HepG2 (cell line): ENCODE measurements at regions not wholly inside any gene's neighbourhood (a gene's known extent, or its start where the extent isn't known, plus 50 kb on each side); places are given as distances from the start of the nearest gene placed in this dataset.
A peak's percentile ranks its signal among the peaks of the same experiment; 100 is the strongest.

Experiments used
- ATAC-seq: fragments of 200-7000 bp; cut with Tn5 transposase; 3 replicates; pipeline ENCODE4 v1.9.1; 2020; ENCODE audit warnings: mild to moderate bottlenecking, moderate library complexity
- BruUV-seq: library from RNA; stranded (reverse); fragments of 400-500 nt; replicated peaks from 2 replicates; lab custom pipeline; 2021; lab: Mats Ljungman, UMichigan
- CTCF ChIA-PET: fragments of 300-600 bp; formaldehyde crosslinking; extraction: SDS; loops from one replicate; lab custom pipeline; 2021; ENCODE audit warnings: low total read pairs, inconsistent platforms, low intra/inter-chr PET ratio; lab: Yijun Ruan, JAX
- POLR2A ChIA-PET: fragments of 350-600 bp; sonication (Branson Sonifier 250); formaldehyde crosslinking; loops from one replicate; lab custom pipeline; 2020; ENCODE audit warnings: antibody characterized with exemption, inconsistent platforms; lab: Yijun Ruan, JAX
- DNase-seq: peaks from one replicate; pipeline ENCODE4 v3.0.0-alpha.2; 2015; ENCODE audit warnings: low spot score
- FAIRE-seq: peaks from 3 replicates; lab custom pipeline; 2011; peaks lifted over from hg19 to GRCh38; lab: Jason Lieb, UNC
- H2AFZ ChIP-seq: one replicate; pipeline ENCODE4 v1.6.1; 2011; ENCODE audit warnings: low read length, inconsistent platforms
- H3K27ac ChIP-seq: fragments of 300-600 bp; 3 replicates; pipeline ENCODE4 v1.8.0; 2011; ENCODE audit warnings: mixed run types, mild to moderate bottlenecking, mixed read lengths, low read length, inconsistent platforms; ENCODE audit not compliant: insufficient read depth; ENCODE audit errors: extremely low read length
- H3K27me3 ChIP-seq, 2 experiments: fragments of 200-600 bp in 1 of 2; 2 replicates in 1 of 2; 3 replicates in 1 of 2; pipeline versions ENCODE4 v1.6.0 to v1.8.0; 2011; ENCODE audit warnings: low read length in 2 of 2, mild to moderate bottlenecking in 2 of 2, moderate library complexity in 2 of 2, inconsistent platforms in 1 of 2; ENCODE audit not compliant: insufficient read depth in 2 of 2, control insufficient read depth in 1 of 2
- H3K36me3 ChIP-seq, 2 experiments: fragments of 200-600 bp in 1 of 2; replicated peaks in 1 of 2; 2 replicates in 1 of 2; 3 replicates in 1 of 2; pipeline versions ENCODE4 v1.5.1 to v1.8.0; 2011; ENCODE audit warnings: low read length in 2 of 2, inconsistent platforms in 1 of 2; ENCODE audit not compliant: insufficient read depth in 2 of 2, control insufficient read depth in 1 of 2
- H3K4me1 ChIP-seq: 2 replicates; pipeline ENCODE4 v1.5.1; 2012; ENCODE audit warnings: low read length, inconsistent platforms; ENCODE audit not compliant: insufficient read depth
- H3K4me2 ChIP-seq: 2 replicates; pipeline ENCODE4 v1.6.0; 2011; ENCODE audit warnings: low read depth, low read length, inconsistent platforms
- H3K4me3 ChIP-seq, 3 experiments: fragments of 200-600 bp in 1 of 3; sonication (generic), shearing (Covaris generic) in 1 of 3; replicated peaks in 1 of 3; 2 replicates each; pipeline ENCODE4 v1.5.1; 2011 to 2016; ENCODE audit warnings: low read length in 3 of 3, inconsistent platforms in 2 of 3, low read depth in 2 of 3, mild to moderate bottlenecking in 2 of 3, control low read depth in 1 of 3, mixed read lengths in 1 of 3; ENCODE audit not compliant: insufficient read depth in 1 of 3
- H3K79me2 ChIP-seq: one replicate; pipeline ENCODE4 v1.6.1; 2011; ENCODE audit warnings: low read length, inconsistent platforms; ENCODE audit not compliant: insufficient read depth
- H3K9ac ChIP-seq: 2 replicates; pipeline ENCODE4 v1.6.0; 2011; ENCODE audit warnings: mild to moderate bottlenecking, low read depth, low read length, inconsistent platforms; ENCODE audit not compliant: insufficient read depth
- H3K9me3 ChIP-seq: 2 replicates; pipeline ENCODE4 v1.5.1; 2012; ENCODE audit warnings: mild to moderate bottlenecking, low read length
- H4K20me1 ChIP-seq: 2 replicates; pipeline ENCODE4 v1.6.0; 2011; ENCODE audit warnings: inconsistent platforms, mild to moderate bottlenecking, low read length, moderate library complexity; ENCODE audit not compliant: insufficient read depth
- FOXA1 ChIP-seq, 2 experiments: fragments of 450-650 bp in 1 of 2; sonication (generic) in 1 of 2; formaldehyde crosslinking in 1 of 2; IDR thresholded peaks; 2 replicates each; pipeline versions ENCODE4 v1.4.0 to v1.6.1; 2016 to 2020; ENCODE audit warnings: missing genetic modification reagents in 1 of 2
- FOXA3 ChIP-seq: IDR thresholded peaks from 2 replicates; pipeline ENCODE4 v1.6.1; 2016; ENCODE audit warnings: missing genetic modification reagents, missing compliant biosample characterization
- FOXP4 ChIP-seq: sonication (generic); formaldehyde crosslinking; IDR thresholded peaks from 2 replicates; pipeline ENCODE4 v1.4.0; 2020; ENCODE audit warnings: missing genetic modification reagents
- GFI1 ChIP-seq: sonication (generic); formaldehyde crosslinking; IDR thresholded peaks from 2 replicates; pipeline ENCODE4 v1.5.0; 2020; ENCODE audit warnings: missing genetic modification reagents, mild to moderate bottlenecking, borderline replicate concordance
- KMT2B ChIP-seq: IDR thresholded peaks from 2 replicates; pipeline ENCODE4 v1.6.1; 2016; ENCODE audit warnings: missing genetic modification reagents, missing compliant biosample characterization
- MYC ChIP-seq: sonication (generic); formaldehyde crosslinking; IDR thresholded peaks from 2 replicates; pipeline ENCODE4 v1.9.0; 2021; ENCODE audit warnings: missing genetic modification reagents, borderline replicate concordance
- SNAPC4 ChIP-seq: sonication (generic); formaldehyde crosslinking; IDR thresholded peaks from 2 replicates; pipeline ENCODE4 v1.4.0; 2020; ENCODE audit warnings: mild to moderate bottlenecking, missing genetic modification reagents
- SOX13 ChIP-seq, 3 experiments: fragments of 450-650 bp in 1 of 3; sonication (generic) in 1 of 3; formaldehyde crosslinking in 1 of 3; IDR thresholded peaks in 2 of 3; conservative IDR thresholded peaks in 1 of 3; 2 replicates each; pipeline versions ENCODE4 v1.5.0 to v1.6.1; 2016 to 2020; ENCODE audit warnings: antibody characterized with exemption in 1 of 3, mild to moderate bottlenecking in 1 of 3, missing compliant biosample characterization in 1 of 3, missing genetic modification reagents in 1 of 3, moderate library complexity in 1 of 3
- SOX5 ChIP-seq: IDR thresholded peaks from 2 replicates; pipeline ENCODE4 v1.6.1; 2016; ENCODE audit warnings: borderline replicate concordance
- ZC3H13 ChIP-seq: sonication (generic); formaldehyde crosslinking; IDR thresholded peaks from 2 replicates; pipeline ENCODE4 v1.8.1; 2023; ENCODE audit warnings: mild to moderate bottlenecking, missing genetic modification reagents, moderate library complexity
- ZNF121 ChIP-seq: sonication (generic); formaldehyde crosslinking; IDR thresholded peaks from 2 replicates; pipeline ENCODE4 v1.5.0; 2020; ENCODE audit warnings: mild to moderate bottlenecking, missing genetic modification reagents
- ZNF24 ChIP-seq: fragments of 450-650 bp; IDR thresholded peaks from 2 replicates; pipeline ENCODE4 v1.6.1; 2017; ENCODE audit warnings: antibody characterized with exemption, mild to moderate bottlenecking
- WGBS: methylation state at CpG from one replicate; pipeline ENCODE4 v1.1.6; 2017; ENCODE audit warnings: low lambda C conversion rate; 5-methylcytosine and 5-hydroxymethylcytosine counted together
- in situ Hi-C: cut with HindIII; loops from 2 replicates; pipeline ENCODE4 v1.10.0; 2017; ENCODE audit warnings: low pct_unique_long_range_greater_than_20kb; ENCODE audit not compliant: extremely low pct_ligation_motif_present
- intact Hi-C: fragments of 100-400 bp; cut with micrococcal nuclease; formaldehyde crosslinking; loops from one replicate; pipeline ENCODE4 v1.10.0; 2022; ENCODE audit not compliant: unreplicated experiment

DNA sequence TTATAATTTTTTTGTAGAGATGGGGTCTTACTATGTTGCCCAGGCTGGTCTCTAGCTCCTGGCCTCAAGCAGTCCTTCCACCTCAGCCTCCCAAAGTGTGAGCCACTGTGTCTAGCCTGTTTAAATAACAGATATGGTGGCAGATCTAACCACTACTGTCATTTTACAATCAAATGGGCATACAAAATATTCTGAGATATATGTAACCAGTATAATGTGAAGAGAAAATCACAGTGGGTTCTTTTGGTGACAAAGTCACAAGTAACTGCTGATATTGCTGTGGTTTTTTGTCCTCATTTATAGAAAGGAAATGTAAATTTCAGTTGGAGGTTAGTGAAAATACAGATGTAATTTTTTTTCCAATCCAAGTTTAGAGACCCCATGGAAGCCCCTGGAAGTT, 58.6 kb upstream of the ARHGEF3 start:
- Histone ChIP-seq H3K79me2 (no peaks in the 10 kb centered on the region), H3K4me3 (no peak overlapping the region), H4K20me1 (no peaks in the 10 kb centered on the region), H2AFZ (no peak overlapping the region), H3K36me3 (no peaks in the 10 kb centered on the region), H3K9me3 (no peaks in the 10 kb centered on the region), H3K4me2 (no peak overlapping the region), H3K27ac (no peak overlapping the region), H3K4me1 (peaks cover 60% of the 10 kb centered on the region), H3K9ac (no peak overlapping the region), H3K27me3 (no peaks in the 10 kb centered on the region)
- CTCF ChIA-PET, result no interaction called here
- FAIRE-seq (no peak), DNase-seq (no peak), ATAC-seq (no peak)
- intact Hi-C loops (no loop called here), in situ Hi-C loops (no loop called here)
- peak; percentile 58 for TF ChIP-seq ZNF121
- TF ChIP-seq ZNF24, result no peak
- no peak for TF ChIP-seq GFI1
- no TSS peak for BruUV-seq
- POLR2A ChIA-PET, result no interaction called here

- H3K4me2 ChIP-seq, result no peak overlapping the region; the same call in 1 of the 2 replicates
- peaks cover 67% of the 10 kb centered on the region for H3K4me1 ChIP-seq
- no peaks in the 10 kb centered on the region for H3K9me3 ChIP-seq
- BruUV-seq, result no TSS peak
- H4K20me1 ChIP-seq, result no peaks in the 10 kb centered on the region
- H3K4me3 ChIP-seq, result no peak overlapping the region
- FAIRE-seq, result no peak
- intact Hi-C loops (no loop called here), in situ Hi-C loops (no loop called here)
- WGBS, result 72% methylated on average over 1 of the region's 1 CpG
- H2AFZ ChIP-seq, result no peak overlapping the region
- H3K9ac ChIP-seq, result no peak overlapping the region
- ChIA-PET POLR2A (no interaction called here), CTCF (no interaction called here)
- peak; percentile 25 for DNase-seq
- 0 out of 2 replicates have a peak, but pooled peaks have one; percentile 17 for TF ChIP-seq FOXP4 (CRISPR knock-in tag)
- no peak for TF ChIP-seq FOXA1 (IDR thresholded peaks at IDR 0.05)
- 0 out of 2 replicates have a peak, but pooled peaks have one; percentile 12 for TF ChIP-seq FOXA1 (CRISPR knock-in tag; IDR thresholded peaks at IDR 0.05)
- no peak for TF ChIP-seq SNAPC4 (CRISPR knock-in tag)
- no peak for TF ChIP-seq MYC
- TF ChIP-seq SOX13 (IDR thresholded peaks at IDR 0.05), result no peak
- TF ChIP-seq SOX13 (CRISPR knock-in tag; conservative IDR thresholded peaks at IDR 0.05 in 1 of 2, IDR thresholded peaks at IDR 0.05 in 1 of 2), result peak in 1 of 2 experiments; percentile 87; a peak in 2 of 4 replicates
- TF ChIP-seq KMT2B (CRISPR knock-in tag), result no peak
- TF ChIP-seq FOXA3 (CRISPR knock-in tag), result peak; percentile 44
- TF ChIP-seq ZC3H13 (CRISPR knock-in tag), result no peak
- TF ChIP-seq SOX5 (CRISPR knock-in tag), result peak; percentile 57; the same call in 1 of the 2 replicates
- H3K27ac ChIP-seq, result no peak overlapping the region
- no peak for ATAC-seq
- H3K27me3 ChIP-seq, result no peaks in the 10 kb centered on the region
- no peaks in the 10 kb centered on the region for H3K79me2 ChIP-seq
- no peaks in the 10 kb centered on the region for H3K36me3 ChIP-seq
Observed at GRCh38 chr3:56858331-56858730, 56.6 kb upstream of the ARHGEF3 start.
